GM19328 (cell line): ENCODE measurements at regions not wholly inside any gene's neighbourhood (a gene's known extent, or its start where the extent isn't known, plus 50 kb on each side); places are given as distances from the start of the nearest gene placed in this dataset.

Experiments
- ATAC-seq: cut with Tn5 transposase; IDR thresholded peaks from one replicate; pipeline ENCODE4 v1.9.1; 2021; ENCODE audit warnings: mild to moderate bottlenecking, moderate library complexity; ENCODE audit not compliant: unreplicated experiment

- ATAC-seq = no peak
Measured at GRCh38 chr16:77131398-77131797, 59.6 kb upstream of the MON1B start.

- ATAC-seq = no peak
Measured at GRCh38 chr16:77132051-77132618, 58.9 kb upstream of the MON1B start.

- no peak for ATAC-seq
Measured at GRCh38 chr16:77133706-77134105, 57.3 kb upstream of the MON1B start.

GRCh38 chr16:77137045-77137444 lies 53.9 kb upstream of the MON1B start:
- no peak for ATAC-seq
